Ovary (tissue), 7 donors: ENCODE measurements at regions not wholly inside any gene's neighbourhood (a gene's known extent, or its start where the extent isn't known, plus 50 kb on each side); places are given as distances from the start of the nearest gene placed in this dataset.
A peak's percentile ranks its signal among the peaks of the same experiment; 100 is the strongest.

Experiments used
- DNase-seq, 5 donors: peaks; one replicate each; pipeline ENCODE4 v3.0.0-alpha.2; 2019 to 2020
- H3K27ac ChIP-seq, 2 donors: fragments of 200-600 bp; one replicate each; pipeline versions ENCODE4 v1.5.1 to v1.8.0; 2019 to 2022
- H3K27me3 ChIP-seq: fragments of 200-600 bp; one replicate; pipeline ENCODE4 v1.8.0; 2022
- H3K36me3 ChIP-seq: fragments of 200-600 bp; sonication (generic); one replicate; pipeline ENCODE4 v1.5.1; 2019
- H3K4me1 ChIP-seq: one replicate; pipeline ENCODE4 v1.8.1; 2013; ENCODE audit warnings: mild to moderate bottlenecking, moderate library complexity; ENCODE audit not compliant: insufficient read depth
- H3K4me3 ChIP-seq: fragments of 200-600 bp; sonication (generic); one replicate; pipeline ENCODE4 v1.5.1; 2017
- H3K9me3 ChIP-seq, 2 donors: fragments of 200-600 bp in 1 of 2; sonication (generic) in 1 of 2; one replicate each; pipeline versions ENCODE4 v1.5.1 to v1.8.1; 2013 to 2019; ENCODE audit warnings: mild to moderate bottlenecking in 1 of 2, moderate library complexity in 1 of 2
- EP300 ChIP-seq: sonication (generic); formaldehyde crosslinking; IDR thresholded peaks from one replicate; pipeline ENCODE4 v1.6.1; 2017; ENCODE audit warnings: antibody characterized with exemption
- POLR2A ChIP-seq: fragments of 450-650 bp; IDR thresholded peaks from one replicate; pipeline ENCODE4 v1.6.1; 2017; ENCODE audit warnings: antibody characterized with exemption, mild to moderate bottlenecking, moderate library complexity
- WGBS, 3 donors: extraction: QIAGEN DNeasy Blood & Tissue Kit in 1 of 3; methylation state at CpG; one replicate each; pipeline versions ENCODE4 v1.1.5 to v1.1.7; 2013 to 2017; 5-methylcytosine and 5-hydroxymethylcytosine counted together
- intact Hi-C, 4 donors: fragments of 100-400 bp; cut with DNase I; formaldehyde crosslinking; loops; one replicate each; pipeline versions ENCODE4 v1.11.0 to v1.15.1; 2022 to 2023
- TF ChIP-seq, protein P1 (sequence below), 3 donors: fragments of 450-650 bp in 2 of 3; fragments of 200-600 bp in 1 of 3; IDR thresholded peaks; one replicate each; pipeline versions ENCODE4 v1.5.1 to v1.8.0; 2016 to 2022; ENCODE audit warnings: antibody characterized with exemption in 3 of 3, mild to moderate bottlenecking in 1 of 3
- donor health status: DM: no; HTN: no; CAD: no; lungs with moderate emphysema.
- donor health status: DM: no; HTN: no; CAD: no.
- donor health status: Bipolar disorder and iron deficiency.
- donor health status: DM: no; HTN: no; CAD: no.
- donor health status: DM: yes; HTN: yes; CAD: no.

DNA sequence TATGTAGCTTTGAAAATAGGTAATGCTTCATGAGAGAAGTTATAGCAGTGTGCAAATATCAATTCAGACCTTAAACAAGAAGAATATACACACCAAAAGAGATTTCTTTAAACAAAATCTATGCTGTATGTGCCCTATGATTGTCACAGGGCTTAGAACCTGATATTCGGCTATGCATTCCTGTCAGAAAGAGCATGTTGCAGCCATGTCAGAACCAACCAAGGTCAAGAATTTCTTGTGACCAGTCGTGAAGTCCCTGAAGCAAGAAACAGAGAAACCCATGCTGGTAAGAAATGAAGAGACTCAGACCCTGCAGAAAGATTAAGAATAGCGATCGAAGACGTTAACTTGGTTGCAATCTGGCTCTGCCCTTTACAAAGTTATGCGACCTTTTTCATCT, 210.3 kb upstream of the SPIN4 start:
- no peaks in the 10 kb centered on the region for H3K9me3 ChIP-seq
- no peak for DNase-seq
- no peaks in the 10 kb centered on the region for H3K4me1 ChIP-seq
- no peaks in the 10 kb centered on the region for H3K36me3 ChIP-seq
- TF ChIP-seq, protein P1, sequence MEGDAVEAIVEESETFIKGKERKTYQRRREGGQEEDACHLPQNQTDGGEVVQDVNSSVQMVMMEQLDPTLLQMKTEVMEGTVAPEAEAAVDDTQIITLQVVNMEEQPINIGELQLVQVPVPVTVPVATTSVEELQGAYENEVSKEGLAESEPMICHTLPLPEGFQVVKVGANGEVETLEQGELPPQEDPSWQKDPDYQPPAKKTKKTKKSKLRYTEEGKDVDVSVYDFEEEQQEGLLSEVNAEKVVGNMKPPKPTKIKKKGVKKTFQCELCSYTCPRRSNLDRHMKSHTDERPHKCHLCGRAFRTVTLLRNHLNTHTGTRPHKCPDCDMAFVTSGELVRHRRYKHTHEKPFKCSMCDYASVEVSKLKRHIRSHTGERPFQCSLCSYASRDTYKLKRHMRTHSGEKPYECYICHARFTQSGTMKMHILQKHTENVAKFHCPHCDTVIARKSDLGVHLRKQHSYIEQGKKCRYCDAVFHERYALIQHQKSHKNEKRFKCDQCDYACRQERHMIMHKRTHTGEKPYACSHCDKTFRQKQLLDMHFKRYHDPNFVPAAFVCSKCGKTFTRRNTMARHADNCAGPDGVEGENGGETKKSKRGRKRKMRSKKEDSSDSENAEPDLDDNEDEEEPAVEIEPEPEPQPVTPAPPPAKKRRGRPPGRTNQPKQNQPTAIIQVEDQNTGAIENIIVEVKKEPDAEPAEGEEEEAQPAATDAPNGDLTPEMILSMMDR (IDR thresholded peaks at IDR 0.05) = no peak
- TF ChIP-seq EP300 (no peak), POLR2A (no peak)
- intact Hi-C loops = no loop called here
- no peak overlapping the region for H3K27ac ChIP-seq
- peak overlapping the region; percentile 38 for H3K4me3 ChIP-seq
- WGBS, 3 donors = 31 to 34% (median 32%) methylated on average over 6 of the region's 6 CpGs
- H3K27me3 ChIP-seq = no peaks in the 10 kb centered on the region

DNA sequence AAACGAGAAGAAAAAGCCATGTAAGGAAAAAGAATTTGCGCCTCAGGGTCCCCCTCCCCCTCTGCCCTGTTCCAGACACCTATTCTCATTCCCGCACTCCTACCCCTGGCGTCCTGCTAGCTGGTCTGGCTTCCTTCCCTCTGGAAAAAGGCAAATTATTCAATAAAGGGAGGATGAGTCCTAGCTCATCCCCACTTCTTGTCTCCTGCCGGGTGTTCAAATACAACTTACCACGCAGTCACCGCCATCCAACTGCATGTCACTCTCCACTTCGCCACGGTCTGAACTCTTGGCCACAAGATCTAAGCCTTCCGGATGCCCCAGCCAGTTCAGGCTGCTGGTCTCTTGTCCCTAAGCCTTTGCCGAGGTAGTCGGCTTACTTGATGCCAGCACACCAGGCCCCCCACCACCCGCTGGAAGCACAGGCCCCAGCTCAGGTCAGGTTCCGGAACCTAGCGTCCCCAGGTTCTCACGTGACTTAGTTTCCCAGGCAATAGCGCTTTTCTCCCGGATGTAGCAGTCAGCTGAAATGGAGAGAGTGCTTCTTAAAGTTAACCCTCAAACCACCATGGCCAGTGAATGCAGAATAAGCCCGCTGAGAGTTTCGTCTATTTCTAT, 209.6 kb upstream of the SPIN4 start:
- Histone ChIP-seq H3K4me1 (no peaks in the 10 kb centered on the region), H3K27ac (peak overlapping the region in 1 of 2 donors; percentile 15), H3K27me3 (no peaks in the 10 kb centered on the region), H3K36me3 (no peaks in the 10 kb centered on the region), H3K4me3 (peak overlapping the region; percentile 38), H3K9me3 (no peaks in the 10 kb centered on the region)
- intact Hi-C loops = no loop called here
- DNase-seq = peak; percentile 42 to 59 (median 44)
- TF ChIP-seq, protein P1 (IDR thresholded peaks at IDR 0.05) = no peak
- TF ChIP-seq POLR2A = no peak
- no peak for TF ChIP-seq EP300
- 17 to 25% (median 18%) methylated on average over 20 of the region's 20 CpGs for WGBS, 3 donors

GRCh38 chrX:63551856-63552255, 200.7 kb upstream of the SPIN4 start:
- H3K4me1 ChIP-seq = no peaks in the 10 kb centered on the region
- H3K36me3 ChIP-seq = no peaks in the 10 kb centered on the region
- H3K4me3 ChIP-seq = no peak overlapping the region
- H3K27me3 ChIP-seq = no peaks in the 10 kb centered on the region
- H3K9me3 ChIP-seq = no peaks in the 10 kb centered on the region
- no peak for TF ChIP-seq EP300
- TF ChIP-seq, protein P1 (IDR thresholded peaks at IDR 0.05) = no peak
- TF ChIP-seq POLR2A = no peak
- no peak for DNase-seq
- WGBS, 3 donors = 75 to 80% (median 80%) methylated on average over 3 of the region's 3 CpGs
- no peak overlapping the region for H3K27ac ChIP-seq
- intact Hi-C loops = no loop called here

- no peaks in the 10 kb centered on the region for H3K36me3 ChIP-seq
- intact Hi-C loops = no loop called here
- H3K4me3 ChIP-seq = no peak overlapping the region
- peaks cover 2% of the 10 kb centered on the region for H3K27me3 ChIP-seq
- no peaks in the 10 kb centered on the region for H3K9me3 ChIP-seq
- H3K27ac ChIP-seq = no peak overlapping the region
- no peaks in the 10 kb centered on the region for H3K4me1 ChIP-seq
- TF ChIP-seq POLR2A (no peak), EP300 (no peak)
- TF ChIP-seq, protein P1 (IDR thresholded peaks at IDR 0.05) = no peak
- WGBS, 3 donors = 61 to 70% (median 63%) methylated on average over 1 of the region's 1 CpG
- DNase-seq = no peak
Observed at GRCh38 chrX:63530654-63531053, 179.5 kb upstream of the SPIN4 start.
